ENCODE measurements at regions not wholly inside any gene's neighbourhood (a gene's known extent, or its start where the extent isn't known, plus 50 kb on each side); places are given as distances from the start of the nearest gene placed in this dataset.

- TF ChIP-seq CTCF (IDR thresholded peaks at IDR 0.05; ENCODE audit: poor library complexity) (no peak), EZH2 (IDR thresholded peaks at IDR 0.05; ENCODE audit: borderline replicate concordance) (no peak)
Measured at GRCh38 chr15:62853114-62853840, 189.3 kb upstream of the TPM1 start.
